ENCODE measurements at regions not wholly inside any gene's neighbourhood (a gene's known extent, or its start where the extent isn't known, plus 50 kb on each side); places are given as distances from the start of the nearest gene placed in this dataset.

GRCh38 chr18:57923611-57924010, 120.4 kb upstream of the NEDD4L start:
- no peak overlapping the region for H2BK15ac ChIP-seq (ENCODE audit: low read length)
- H3K4me1 ChIP-seq (replicated peaks in 1 of 4; ENCODE audit: control insufficient read depth in 3 of 4, insufficient read depth in 4 of 4, low read length in 3 of 4): no peaks in the 10 kb centered on the region
- WGBS, 2 experiments (ENCODE audit: extremely low coverage in 1 of 2, insufficient coverage in 1 of 2, insufficient read length in 1 of 2, insufficient replicate concordance in 2 of 2, low coverage in 1 of 2, low lambda C conversion rate in 2 of 2, missing lambda C conversion rate in 1 of 2): 86% methylated on average over 5 of the region's 5 CpGs; no CpG with 5 or more reads in 1 of the 2 experiments
- H2BK5ac ChIP-seq (ENCODE audit: low read depth, low read length): no peak overlapping the region
- no peaks in the 10 kb centered on the region for H3K23me2 ChIP-seq (ENCODE audit: low read depth, low read length)
- H3K23ac ChIP-seq (ENCODE audit: insufficient read length): no peak overlapping the region
- no peak overlapping the region for H4K5ac ChIP-seq (ENCODE audit: insufficient read length, low read depth, low read length)
- no peak overlapping the region for H3K4me2 ChIP-seq (ENCODE audit: insufficient read depth in 1 of 2, low read depth in 2 of 2, low read length in 2 of 2)
- no peaks in the 10 kb centered on the region for H4K20me1 ChIP-seq (replicated peaks in 1 of 2; ENCODE audit: control insufficient read depth in 1 of 2, insufficient read depth in 2 of 2, low read length in 2 of 2)
- no peak overlapping the region for H4K8ac ChIP-seq (ENCODE audit: extremely low read depth, insufficient read depth, low read length)
- FAIRE-seq: no peak
- no peaks in the 10 kb centered on the region for H3K36me3 ChIP-seq (ENCODE audit: control insufficient read depth in 2 of 4, insufficient read depth in 4 of 4, low read length in 3 of 4)
- H3K9ac ChIP-seq (replicated peaks in 1 of 4; ENCODE audit: extremely low read depth in 1 of 4, low read depth in 3 of 4, low read length in 3 of 4): no peak overlapping the region
- ChIA-PET POLR2A (ENCODE audit: partially characterized antibody) (no interaction called here), CTCF (ENCODE audit: partially characterized antibody) (interaction anchor here (2.2 to 2.8 kb wide), 3 partner anchors 12 to 17 kb away, joined by 7 to 12 read pairs (median 10); no protein-coding TSS in a partner anchor)
- H3K4me3 ChIP-seq (ENCODE audit: extremely low read depth in 1 of 4, insufficient read depth in 2 of 4, low read depth in 3 of 4, low read length in 4 of 4): no peak overlapping the region
- no peak overlapping the region for H2AFZ ChIP-seq (ENCODE audit: low read length)
- H3K27ac ChIP-seq (ENCODE audit: low read depth, low read length): no peak overlapping the region
- no peak overlapping the region for H2BK20ac ChIP-seq (ENCODE audit: low read length)
- no peak overlapping the region for H3K4ac ChIP-seq (replicated peaks; ENCODE audit: insufficient read length, low read depth, low read length)
- no peak overlapping the region for H2AK5ac ChIP-seq (ENCODE audit: low read depth, low read length)
- no peak overlapping the region for H3K14ac ChIP-seq (ENCODE audit: insufficient read length)
- no peaks in the 10 kb centered on the region for H3K27me3 ChIP-seq (replicated peaks in 1 of 4; ENCODE audit: control insufficient read depth in 3 of 4, extremely low read depth in 1 of 4, insufficient read depth in 3 of 4, low read length in 3 of 4)
- no peaks in the 10 kb centered on the region for H3K79me2 ChIP-seq (ENCODE audit: control insufficient read depth in 1 of 2, insufficient read depth in 2 of 2, low read length in 2 of 2)
- no peak for DNase-seq (ENCODE audit: low read depth in 1 of 2, low spot score in 2 of 2)
- no peak overlapping the region for H4K91ac ChIP-seq (replicated peaks; ENCODE audit: insufficient read length, low read length)
- H3K18ac ChIP-seq (ENCODE audit: extremely low read depth, low read length): no peak overlapping the region
- H2BK120ac ChIP-seq (replicated peaks; ENCODE audit: low read depth, low read length): no peak overlapping the region
- H3K56ac ChIP-seq (replicated peaks; ENCODE audit: insufficient read length, low read depth, low read length): no peak overlapping the region
- no peaks in the 10 kb centered on the region for H3K9me3 ChIP-seq (ENCODE audit: insufficient read depth in 2 of 2, low read depth in 1 of 2, low read length in 1 of 2)
- H3K79me1 ChIP-seq (ENCODE audit: low read depth, low read length): no peaks in the 10 kb centered on the region
- no peak overlapping the region for H2BK12ac ChIP-seq (ENCODE audit: low read depth, low read length)
- TF ChIP-seq CEBPB (IDR thresholded peaks at IDR 0.05; ENCODE audit: low read depth, low read length) (no peak), BCL11A (IDR thresholded peaks at IDR 0.05; ENCODE audit: low read depth in 2 of 2, low read length in 2 of 2) (no peak), TAF7 (optimal IDR thresholded peaks at IDR 0.05; ENCODE audit: borderline replicate concordance, low read depth, low read length) (no peak), POLR2A (IDR thresholded peaks at IDR 0.05; ENCODE audit: control extremely low read depth in 1 of 2, low read depth in 2 of 2, low read length in 2 of 2) (no peak), GABPA (IDR thresholded peaks at IDR 0.05; ENCODE audit: borderline replicate concordance, insufficient read depth, low read length) (no peak), SP2 (IDR thresholded peaks at IDR 0.05; ENCODE audit: low read length) (no peak), CTBP2 (IDR thresholded peaks at IDR 0.05; ENCODE audit: borderline replicate concordance, insufficient read depth, insufficient read length, low read length) (no peak), POU5F1 (IDR thresholded peaks at IDR 0.05; ENCODE audit: low read depth, low read length) (no peak), NRF1 (IDR thresholded peaks at IDR 0.05; ENCODE audit: low read depth, low read length) (no peak), GTF2F1 (IDR thresholded peaks at IDR 0.05; ENCODE audit: borderline replicate concordance, low read depth, low read length) (no peak), ZNF274 (IDR thresholded peaks at IDR 0.05; ENCODE audit: borderline replicate concordance, extremely low read depth, low read length) (no peak), E2F6 (IDR thresholded peaks at IDR 0.05) (no peak), FOSL1 (IDR thresholded peaks at IDR 0.05; ENCODE audit: insufficient read depth, low read depth, low read length) (no peak), KDM5A (IDR thresholded peaks at IDR 0.05; ENCODE audit: low read length) (no peak), SP4 (IDR thresholded peaks at IDR 0.05; ENCODE audit: low read length) (no peak)
